GM12892 (cell line): ENCODE measurements at regions not wholly inside any gene's neighbourhood (a gene's known extent, or its start where the extent isn't known, plus 50 kb on each side); places are given as distances from the start of the nearest gene placed in this dataset.

Experiments used
- POLR2A ChIP-seq: IDR thresholded peaks from 2 replicates; pipeline ENCODE4 v1.6.1; 2011; ENCODE audit warnings: low read depth, low read length, control low read depth
- TAF1 ChIP-seq: IDR thresholded peaks from 2 replicates; pipeline ENCODE4 v1.6.1; 2011; ENCODE audit warnings: low read depth, mild to moderate bottlenecking, control low read depth, low read length, borderline replicate concordance

GRCh38 chr15:31523655-31524049, 197.0 kb downstream of the KLF13 start:
- TF ChIP-seq POLR2A (no peak), TAF1 (no peak)
